ENCODE measurements at regions not wholly inside any gene's neighbourhood (a gene's known extent, or its start where the extent isn't known, plus 50 kb on each side); places are given as distances from the start of the nearest gene placed in this dataset.
A peak's percentile ranks its signal among the peaks of the same experiment; 100 is the strongest.
"Not testable (repeated sequence)": the region's sequence is repeated elsewhere in the genome, so short reads cannot be mapped to it uniquely, and the experiment has no call there.

GRCh38 chr6:155883741-155884140 lies 428.1 kb upstream of the NOX3 start:
- DNase-seq, result no peak

- DNase-seq, result no peak
Measured at GRCh38 chr6:155883334-155883731, 427.7 kb upstream of the NOX3 start.

GRCh38 chr6:155882527-155883333 lies 427.1 kb upstream of the NOX3 start:
- peak; percentile 7 for DNase-seq

- DNase-seq, result no peak
Measured at GRCh38 chr6:155881826-155882526, 426.3 kb upstream of the NOX3 start.

GRCh38 chr6:155880900-155881299 lies 425.3 kb upstream of the NOX3 start:
- no peak for DNase-seq

GRCh38 chr6:155872961-155873360 lies 417.3 kb upstream of the NOX3 start:
- DNase-seq, result no peak

GRCh38 chr6:155867682-155868081 lies 412.0 kb upstream of the NOX3 start:
- DNase-seq, result no peak

GRCh38 chr6:155866676-155867390 lies 411.2 kb upstream of the NOX3 start:
- DNase-seq, result not testable (repeated sequence)

- no peak for DNase-seq
Measured at GRCh38 chr6:155861821-155862220, 406.2 kb upstream of the NOX3 start.

GRCh38 chr6:155858906-155859305 lies 403.3 kb upstream of the NOX3 start:
- not testable (repeated sequence) for DNase-seq

- no peak for DNase-seq
Measured at GRCh38 chr6:155854787-155855186, 399.1 kb upstream of the NOX3 start.

GRCh38 chr6:155853011-155853410 lies 397.4 kb upstream of the NOX3 start:
- DNase-seq, result no peak

- DNase-seq, result no peak
Measured at GRCh38 chr6:155850408-155850841, 394.8 kb upstream of the NOX3 start.

GRCh38 chr6:155847711-155848110 lies 392.1 kb upstream of the NOX3 start:
- no peak for DNase-seq

GRCh38 chr6:155837474-155837873 lies 381.8 kb upstream of the NOX3 start:
- no peak for DNase-seq

GRCh38 chr6:155832596-155832995 lies 377.0 kb upstream of the NOX3 start:
- no peak for DNase-seq

- no peak for DNase-seq
Measured at GRCh38 chr6:155830531-155830930, 374.9 kb upstream of the NOX3 start.

GRCh38 chr6:155829646-155830045 lies 374.0 kb upstream of the NOX3 start:
- DNase-seq, result no peak

GRCh38 chr6:155828989-155829388 lies 373.4 kb upstream of the NOX3 start:
- no peak for DNase-seq

GRCh38 chr6:155818698-155819097 lies 363.1 kb upstream of the NOX3 start:
- no peak for DNase-seq

GRCh38 chr6:155813548-155813947 lies 357.9 kb upstream of the NOX3 start:
- no peak for DNase-seq

GRCh38 chr6:155807243-155807642 lies 351.6 kb upstream of the NOX3 start:
- no peak for DNase-seq

GRCh38 chr6:155801046-155801445 lies 345.4 kb upstream of the NOX3 start:
- DNase-seq, result no peak

- DNase-seq, result not testable (repeated sequence)
Measured at GRCh38 chr6:155798876-155799275, 343.2 kb upstream of the NOX3 start.
